SK-N-SH treated with all-trans-retinoic acid at 6 μM for 48 hours (cell line): ENCODE measurements at regions not wholly inside any gene's neighbourhood (a gene's known extent, or its start where the extent isn't known, plus 50 kb on each side); places are given as distances from the start of the nearest gene placed in this dataset.

Source experiments
- ARNTL ChIP-seq: fragments of 450-650 bp; formaldehyde crosslinking; IDR thresholded peaks from 2 replicates; pipeline ENCODE4 v1.5.0; 2020; ENCODE audit warnings: low read depth, mild to moderate bottlenecking, moderate library complexity, borderline replicate concordance
- RARB ChIP-seq: fragments of 250-450 bp; sonication (Bioruptor Pico); IDR thresholded peaks from 2 replicates; pipeline ENCODE4 v1.8.0; 2021; ENCODE audit warnings: mild to moderate bottlenecking, moderate library complexity
- SNAI2 ChIP-seq: fragments of 250-450 bp; sonication (Bioruptor Pico); IDR thresholded peaks from 2 replicates; pipeline ENCODE4 v1.5.0; 2020; ENCODE audit warnings: mild to moderate bottlenecking, moderate library complexity
- ZFP30 ChIP-seq: fragments of 450-650 bp; formaldehyde crosslinking; IDR thresholded peaks from 2 replicates; pipeline ENCODE4 v1.5.0; 2022; ENCODE audit warnings: mild to moderate bottlenecking, moderate library complexity
- ZNF565 ChIP-seq: fragments of 450-650 bp; formaldehyde crosslinking; conservative IDR thresholded peaks from 2 replicates; pipeline ENCODE4 v1.5.0; 2020; ENCODE audit warnings: low read depth, mild to moderate bottlenecking, moderate library complexity
- ZNF70 ChIP-seq: fragments of 450-650 bp; formaldehyde crosslinking; IDR thresholded peaks from 2 replicates; pipeline ENCODE4 v1.5.0; 2020; ENCODE audit warnings: mild to moderate bottlenecking, moderate library complexity
- TF ChIP-seq, protein P1 (sequence below): fragments of 250-450 bp; sonication (Bioruptor Pico); IDR thresholded peaks from 2 replicates; pipeline ENCODE4 v1.8.0; 2020; ENCODE audit warnings: mild to moderate bottlenecking, moderate library complexity, borderline replicate concordance

DNA sequence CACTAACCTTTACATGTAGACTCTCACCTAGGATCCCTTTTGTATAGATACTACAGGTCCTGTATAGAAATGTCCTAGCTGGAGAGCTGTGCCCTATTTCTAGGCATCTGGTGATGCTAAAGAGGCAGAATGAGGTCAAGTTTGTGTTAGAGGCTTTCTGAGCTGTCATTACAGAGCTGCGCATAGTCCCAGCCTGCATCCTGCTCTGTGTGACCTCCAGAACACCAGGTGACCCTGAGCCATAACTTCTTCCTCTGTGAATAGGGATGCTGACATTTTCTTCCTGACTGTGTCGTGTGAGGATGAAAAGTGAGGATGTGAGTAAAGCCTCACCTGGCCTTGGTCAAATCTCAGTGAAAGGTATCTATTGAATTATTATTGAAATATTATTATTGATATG is 66.3 kb downstream of the GLUL start:
- no peak for TF ChIP-seq ARNTL (CRISPR knock-in tag)
- TF ChIP-seq ZFP30 (CRISPR knock-in tag), result no peak
- TF ChIP-seq, protein P1, sequence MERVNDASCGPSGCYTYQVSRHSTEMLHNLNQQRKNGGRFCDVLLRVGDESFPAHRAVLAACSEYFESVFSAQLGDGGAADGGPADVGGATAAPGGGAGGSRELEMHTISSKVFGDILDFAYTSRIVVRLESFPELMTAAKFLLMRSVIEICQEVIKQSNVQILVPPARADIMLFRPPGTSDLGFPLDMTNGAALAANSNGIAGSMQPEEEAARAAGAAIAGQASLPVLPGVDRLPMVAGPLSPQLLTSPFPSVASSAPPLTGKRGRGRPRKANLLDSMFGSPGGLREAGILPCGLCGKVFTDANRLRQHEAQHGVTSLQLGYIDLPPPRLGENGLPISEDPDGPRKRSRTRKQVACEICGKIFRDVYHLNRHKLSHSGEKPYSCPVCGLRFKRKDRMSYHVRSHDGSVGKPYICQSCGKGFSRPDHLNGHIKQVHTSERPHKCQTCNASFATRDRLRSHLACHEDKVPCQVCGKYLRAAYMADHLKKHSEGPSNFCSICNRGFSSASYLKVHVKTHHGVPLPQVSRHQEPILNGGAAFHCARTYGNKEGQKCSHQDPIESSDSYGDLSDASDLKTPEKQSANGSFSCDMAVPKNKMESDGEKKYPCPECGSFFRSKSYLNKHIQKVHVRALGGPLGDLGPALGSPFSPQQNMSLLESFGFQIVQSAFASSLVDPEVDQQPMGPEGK (CRISPR knock-in tag), result no peak
- no peak for TF ChIP-seq ZNF565 (CRISPR knock-in tag)
- no peak for TF ChIP-seq ZNF70
- TF ChIP-seq RARB, result no peak
- no peak for TF ChIP-seq SNAI2
